Medulla oblongata (tissue), 1 donor: ENCODE measurements at regions not wholly inside any gene's neighbourhood (a gene's known extent, or its start where the extent isn't known, plus 50 kb on each side); places are given as distances from the start of the nearest gene placed in this dataset.

Experiments used
- DNase-seq: peaks from one replicate; pipeline ENCODE4 v3.0.0-alpha.2; 2015; ENCODE audit errors: extremely low spot score

DNA sequence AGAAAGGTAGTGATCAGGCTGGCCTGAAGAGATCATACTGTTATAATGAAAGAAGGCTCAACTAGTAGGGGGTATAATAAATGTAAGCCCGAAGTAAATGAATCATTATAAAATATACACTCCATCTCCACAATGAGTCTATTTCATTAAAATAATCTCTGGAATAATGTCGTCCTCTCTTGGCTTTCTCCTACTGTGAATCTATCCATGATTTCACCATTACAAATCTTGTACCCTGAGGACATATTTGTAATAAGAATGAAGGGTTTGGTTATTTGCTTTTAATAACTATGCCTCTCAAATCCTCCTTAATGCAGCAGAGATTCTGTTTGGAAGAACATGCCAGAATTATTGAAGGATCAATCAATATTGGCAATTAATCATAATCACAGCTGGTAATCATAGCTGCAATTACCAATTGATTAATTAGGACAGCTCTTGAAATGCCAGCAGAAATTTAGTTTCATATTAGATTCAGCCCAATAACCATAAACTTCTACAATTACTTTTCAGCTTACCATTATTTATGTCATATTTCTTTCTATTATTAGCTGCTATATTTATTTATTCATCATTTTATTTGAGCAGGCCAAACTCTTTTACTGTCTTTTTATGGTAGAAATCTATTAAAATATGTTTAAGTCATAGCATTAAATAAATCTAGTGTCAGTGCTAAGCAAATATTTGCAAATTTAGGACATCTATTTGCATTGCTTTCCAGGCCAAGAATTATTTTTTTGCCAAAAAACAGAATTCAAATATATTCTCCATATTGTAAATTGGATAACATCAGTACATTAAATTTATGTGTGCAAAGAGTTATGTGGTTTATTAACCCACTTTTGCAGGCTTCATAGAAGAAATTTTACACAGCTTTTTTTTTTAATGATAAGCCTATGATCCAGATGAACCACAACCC, 588.4 kb upstream of the LRRC4C start:
- DNase-seq: no peak

DNA sequence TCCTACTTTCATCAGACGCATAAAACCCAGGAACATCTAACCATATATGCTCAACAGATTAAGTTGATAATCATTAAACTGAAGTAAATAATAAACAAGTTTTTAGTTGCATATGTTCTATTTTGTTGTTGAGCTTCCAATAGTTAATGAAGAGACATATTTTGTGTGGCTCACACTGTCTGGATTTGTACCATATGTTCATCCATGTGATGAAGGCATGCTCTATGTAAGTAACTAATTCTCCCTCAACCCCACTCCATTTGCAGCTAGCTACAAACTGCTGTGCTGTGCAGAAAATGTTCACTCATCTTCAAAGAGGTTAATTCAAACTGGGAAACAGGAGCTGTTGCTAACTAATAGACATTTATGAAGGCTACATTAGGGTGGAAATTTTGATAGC, 589.7 kb upstream of the LRRC4C start:
- DNase-seq: no peak

DNA sequence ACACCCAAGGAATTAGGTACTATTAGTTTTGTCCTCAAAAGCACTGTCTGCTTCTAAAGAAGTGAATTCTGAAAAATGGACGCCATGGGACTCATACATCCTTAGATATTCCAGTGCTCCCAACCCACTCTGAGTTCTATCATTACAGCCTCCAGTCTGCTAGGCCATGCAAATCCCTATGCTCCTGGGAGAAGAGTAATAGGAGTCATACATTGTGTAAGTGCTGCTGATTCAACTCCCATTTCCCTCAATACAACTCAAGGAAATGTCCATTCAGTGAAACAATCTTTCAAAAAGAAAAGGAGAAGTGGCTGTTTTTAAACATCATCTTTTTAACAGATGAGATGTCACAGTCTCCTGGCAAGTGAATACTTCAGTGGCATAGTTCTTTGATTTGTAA, 590.2 kb upstream of the LRRC4C start:
- no peak for DNase-seq

DNA sequence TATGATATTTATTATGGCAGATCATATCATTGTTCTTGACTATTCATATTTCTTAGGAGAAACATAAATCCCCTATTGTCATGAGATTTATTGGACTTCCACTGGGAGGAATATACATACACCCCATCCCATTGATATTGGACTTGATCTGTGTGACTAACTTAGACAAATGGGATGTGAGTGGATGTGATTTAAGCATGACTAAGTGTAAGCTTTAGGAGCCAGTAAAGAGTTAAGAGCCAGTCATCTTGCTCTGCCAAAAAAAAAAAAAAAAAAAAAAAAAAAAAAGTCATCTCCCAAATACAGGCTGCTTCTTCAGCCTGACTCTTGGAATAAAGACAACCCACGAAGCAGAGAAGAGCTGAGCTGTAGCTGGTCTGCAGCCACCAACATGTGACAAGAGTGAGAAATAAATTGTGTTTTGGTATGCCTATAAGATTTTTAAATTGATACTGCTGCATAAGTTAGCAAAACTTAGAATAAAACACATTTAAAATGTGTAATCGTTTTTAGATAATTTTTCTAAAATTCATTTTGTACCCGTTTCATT, 595.0 kb upstream of the LRRC4C start:
- DNase-seq: no peak

DNA sequence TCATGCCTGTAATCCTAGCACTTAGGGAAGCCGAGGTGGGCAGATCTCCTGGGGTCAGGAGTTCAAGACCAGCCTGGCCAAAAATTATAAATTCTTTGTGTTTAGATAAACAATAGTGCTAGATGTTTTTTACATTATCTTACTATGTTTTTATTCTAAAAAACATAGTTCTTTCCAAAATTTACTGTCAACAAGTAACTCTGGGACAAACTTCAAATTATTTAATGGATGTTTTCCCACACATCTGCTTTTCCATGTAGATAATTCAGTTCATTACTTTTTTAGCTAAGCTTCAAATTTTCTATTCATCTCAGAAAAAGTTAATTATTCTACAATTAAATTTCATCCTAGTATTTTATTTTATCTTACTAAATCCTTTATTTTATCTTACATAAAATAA, 596.2 kb upstream of the LRRC4C start:
- no peak for DNase-seq

DNA sequence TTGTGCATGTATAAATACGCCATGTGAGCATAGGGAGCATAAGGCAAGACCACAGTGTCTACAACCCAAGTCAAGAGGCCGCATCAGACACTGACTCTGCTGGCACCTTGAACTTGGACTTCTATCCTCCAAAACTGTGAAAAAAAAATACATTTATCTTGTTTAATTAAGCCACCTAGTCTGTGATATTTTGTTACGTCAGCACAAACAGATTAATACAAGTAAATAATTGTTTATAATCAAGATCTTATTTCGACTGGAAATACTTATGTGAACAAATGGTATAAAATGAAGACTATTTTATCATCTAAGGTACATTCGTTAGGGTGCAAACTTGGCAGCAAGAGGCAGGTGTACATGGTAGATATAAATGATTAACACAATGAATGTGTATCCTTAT, 599.3 kb upstream of the LRRC4C start:
- no peak for DNase-seq

DNA sequence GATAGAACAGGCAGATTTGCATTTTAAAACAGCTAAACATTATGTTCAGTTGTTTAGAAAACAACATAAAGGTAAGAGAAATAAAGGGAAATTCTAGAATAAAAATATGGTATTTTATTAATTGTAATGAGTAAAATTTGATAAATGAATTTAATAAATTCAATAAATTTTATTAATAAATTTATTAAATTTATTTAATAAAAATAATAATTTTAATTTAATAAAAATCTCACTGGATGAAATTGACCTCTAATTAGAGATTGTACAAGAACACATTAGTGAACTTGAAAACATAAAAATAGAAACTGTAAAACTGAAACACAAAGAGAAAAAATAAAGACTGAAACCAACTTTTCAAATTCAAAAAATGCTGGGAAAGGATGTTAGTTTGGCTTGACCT, 605.7 kb upstream of the LRRC4C start:
- no peak for DNase-seq

DNA sequence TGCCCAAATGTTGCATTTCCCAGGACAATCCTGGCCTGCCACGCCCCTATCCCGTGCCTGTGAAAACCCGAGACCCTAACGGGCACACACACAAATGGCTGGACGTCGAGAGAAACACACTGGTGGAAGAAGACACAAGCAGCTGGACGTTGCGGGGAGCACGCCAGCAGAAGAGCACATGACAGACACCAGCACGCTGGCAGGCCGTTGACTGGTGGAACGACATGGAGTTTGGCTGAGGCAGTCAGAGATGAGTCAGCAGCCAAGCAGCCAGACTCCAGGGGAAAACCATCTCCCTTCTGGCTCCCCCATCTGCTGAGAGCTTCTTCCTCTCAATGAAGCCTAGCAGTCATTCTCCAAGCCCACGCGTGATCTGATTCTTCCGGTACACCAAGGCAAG, 606.7 kb upstream of the LRRC4C start:
- no peak for DNase-seq

DNA sequence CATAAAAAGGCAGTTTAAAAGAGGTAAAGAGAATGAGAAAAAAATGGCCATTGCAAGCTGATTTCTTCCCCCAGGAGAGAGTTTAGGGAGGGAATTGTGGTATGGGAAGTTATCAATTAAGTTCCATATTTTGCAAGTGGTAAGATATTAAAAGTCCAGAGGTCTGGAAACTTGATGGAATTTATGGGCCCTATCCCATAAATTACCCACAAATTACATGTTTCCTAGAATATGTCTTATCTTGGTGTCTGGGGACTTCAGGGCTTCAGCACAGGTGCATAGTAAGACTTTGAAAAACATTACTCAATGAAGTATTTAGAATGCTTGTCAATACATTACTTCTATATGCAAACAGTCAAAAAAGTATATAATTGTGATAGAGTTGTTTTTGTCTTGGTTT, 614.9 kb upstream of the LRRC4C start:
- DNase-seq: no peak

DNA sequence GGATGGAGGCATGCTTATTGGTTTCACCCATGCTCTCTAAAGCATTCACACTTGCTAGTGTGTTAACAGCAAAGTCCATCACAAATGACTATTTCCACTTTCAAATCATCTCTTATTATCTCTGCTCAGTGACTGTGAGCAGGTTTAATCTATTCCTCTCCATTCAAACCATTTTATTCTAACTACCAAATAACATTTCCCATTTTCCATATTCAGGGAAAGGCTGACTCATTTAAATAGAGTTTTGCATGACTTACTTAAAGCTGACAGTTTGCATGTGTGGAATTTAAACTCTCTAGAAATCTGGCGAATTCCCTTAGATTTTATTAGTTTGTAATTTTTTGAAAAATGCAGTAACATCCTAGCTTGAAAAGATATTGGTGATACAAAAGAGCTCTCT, 615.7 kb upstream of the LRRC4C start:
- DNase-seq: no peak

DNA sequence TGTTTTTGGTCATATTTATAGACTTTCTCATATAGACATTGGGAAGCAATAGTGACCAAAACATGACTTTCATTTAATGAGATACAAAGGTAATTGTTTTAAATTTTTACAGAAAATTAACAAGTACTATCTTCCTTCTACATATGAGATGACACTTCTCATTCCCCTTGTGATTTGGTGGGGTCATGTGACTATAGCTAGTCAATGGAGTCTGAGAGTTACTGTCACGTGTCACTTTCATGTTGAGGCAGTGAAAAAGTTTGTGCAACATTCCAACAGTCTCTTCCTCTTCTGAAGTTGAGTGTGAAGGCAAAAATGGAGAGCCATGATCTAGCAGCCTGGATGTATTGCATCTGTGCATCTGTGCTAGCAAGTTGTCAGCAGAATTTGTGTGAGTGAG, 618.3 kb upstream of the LRRC4C start:
- DNase-seq: no peak

DNA sequence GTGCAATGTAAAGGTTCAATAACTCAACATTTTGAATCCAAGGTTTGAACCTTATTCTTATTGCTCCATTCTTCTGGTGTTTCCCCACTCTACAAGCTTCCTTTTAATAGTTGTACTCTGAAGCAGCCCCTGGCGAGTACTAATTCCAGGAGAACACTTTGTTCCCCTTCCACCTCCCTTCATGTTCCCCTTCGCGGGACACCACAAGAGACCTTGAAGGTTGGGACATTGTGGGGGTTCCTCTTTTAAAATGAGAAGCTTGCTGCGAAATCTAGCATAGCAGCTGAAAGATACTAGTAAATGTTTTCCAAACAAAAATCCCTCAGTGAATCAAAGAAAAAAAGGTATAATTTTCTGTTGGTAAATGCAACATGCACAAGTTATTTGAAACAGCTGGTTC, 626.3 kb upstream of the LRRC4C start:
- DNase-seq: peak; percentile 51

DNA sequence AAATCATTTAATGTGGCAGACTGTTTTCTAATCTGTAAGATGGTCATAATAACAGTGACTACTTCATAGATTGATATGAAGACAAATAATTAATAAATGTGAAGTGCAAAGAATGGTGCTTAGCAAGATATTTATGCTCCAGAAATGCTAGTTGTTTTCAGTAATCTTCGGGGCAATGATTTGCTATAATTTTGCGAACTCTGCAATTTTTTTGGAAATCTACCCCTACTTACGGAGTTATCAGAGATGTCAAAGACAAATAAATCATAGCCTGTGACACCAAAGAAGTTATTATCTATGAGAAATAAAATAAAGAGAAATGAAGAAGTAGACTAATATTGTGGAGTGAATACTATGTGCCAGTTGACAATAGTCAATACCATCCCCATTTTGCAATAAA, 634.1 kb upstream of the LRRC4C start:
- no peak for DNase-seq

DNA sequence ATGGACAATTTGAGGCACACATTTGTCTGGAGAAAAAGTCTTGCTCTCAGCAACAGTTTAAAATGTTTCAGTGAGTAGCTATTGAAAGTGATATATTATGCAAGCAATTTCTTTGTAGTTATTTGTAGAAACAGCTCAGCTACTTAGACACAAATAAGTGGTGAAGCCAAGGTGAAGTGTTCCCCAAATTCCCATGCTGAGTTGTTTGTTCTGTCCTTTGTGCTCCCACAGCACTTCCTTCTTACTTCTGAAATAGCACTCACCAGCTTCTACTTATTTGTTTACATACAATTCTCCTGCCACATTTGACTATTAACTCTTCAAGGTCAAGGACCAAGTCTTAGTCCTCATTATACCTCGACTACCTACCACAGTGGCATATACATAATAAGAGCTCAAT, 638.6 kb upstream of the LRRC4C start:
- no peak for DNase-seq

DNA sequence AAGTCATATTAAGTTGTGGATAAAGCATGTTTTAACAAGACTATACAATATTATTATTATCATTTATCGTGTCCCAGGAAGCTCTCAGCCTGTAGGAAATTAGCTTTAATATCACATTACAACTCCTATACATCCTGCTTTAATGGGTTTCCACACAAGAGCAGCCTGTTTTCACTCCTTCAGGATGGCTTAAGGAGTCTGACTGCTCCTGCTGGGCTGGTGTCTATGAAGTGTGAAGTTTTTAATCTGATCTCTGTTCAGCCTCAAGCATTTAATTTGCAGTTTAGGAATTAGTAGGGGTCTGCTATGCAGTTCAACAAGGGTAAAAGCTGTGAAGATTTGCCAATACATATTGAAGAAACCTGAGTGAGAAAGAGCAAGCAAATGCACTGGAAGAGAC, 653.4 kb upstream of the LRRC4C start:
- no peak for DNase-seq

DNA sequence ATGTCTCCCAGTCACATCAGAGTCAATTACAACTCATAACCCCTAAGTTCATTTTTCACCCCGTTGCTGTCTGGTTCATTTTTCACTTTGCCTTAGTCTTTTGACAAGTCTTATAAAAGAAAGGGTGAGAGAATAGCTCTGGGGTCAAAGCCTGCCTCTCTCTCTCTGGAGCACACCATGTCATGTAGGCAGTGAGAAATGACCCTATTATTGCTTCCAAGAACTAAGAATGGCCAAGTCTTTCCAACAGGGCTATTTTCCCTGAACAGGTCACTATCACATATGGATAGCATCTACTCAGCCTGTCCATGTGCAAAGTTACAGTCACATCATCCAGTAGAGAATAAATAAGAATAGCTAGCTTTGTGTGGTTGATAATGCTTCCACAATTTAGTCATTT, 655.5 kb upstream of the LRRC4C start:
- no peak for DNase-seq

DNA sequence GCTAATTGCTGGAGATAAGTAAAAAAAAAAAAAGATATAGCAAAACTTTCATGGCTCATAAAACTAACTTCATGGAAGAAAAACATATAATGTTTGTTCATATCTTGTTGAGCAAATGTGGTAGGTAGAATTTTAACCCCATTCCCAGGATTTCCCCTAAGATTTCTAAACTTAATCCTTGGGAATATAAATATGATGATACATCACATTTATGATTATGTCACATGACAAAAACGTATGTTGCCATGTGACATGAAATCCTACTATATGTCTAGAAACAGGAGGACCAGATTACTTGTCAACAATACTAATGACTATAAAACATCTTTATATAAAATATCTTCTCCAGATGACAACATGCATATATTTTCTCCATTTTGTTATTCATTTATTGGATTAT, 679.0 kb upstream of the LRRC4C start:
- no peak for DNase-seq

DNA sequence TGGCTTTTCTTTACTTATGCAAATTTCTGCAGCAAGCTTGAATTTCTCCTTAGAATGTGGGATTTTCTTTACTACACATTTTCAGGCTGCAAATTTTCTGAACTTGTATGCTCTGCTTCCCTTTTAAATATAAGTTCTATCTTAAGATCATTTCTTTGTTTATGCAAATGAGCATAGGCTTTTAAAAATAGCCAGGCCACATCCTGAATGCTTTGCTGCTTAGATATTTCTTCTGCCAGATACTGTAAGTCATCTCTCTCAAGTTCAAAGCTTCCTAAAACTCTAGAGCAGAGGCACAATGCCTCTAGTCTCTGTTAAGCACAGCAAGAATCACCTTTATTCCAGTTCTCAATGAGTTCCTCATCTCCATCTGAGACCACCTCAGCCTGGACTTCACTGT, 685.9 kb upstream of the LRRC4C start:
- no peak for DNase-seq

DNA sequence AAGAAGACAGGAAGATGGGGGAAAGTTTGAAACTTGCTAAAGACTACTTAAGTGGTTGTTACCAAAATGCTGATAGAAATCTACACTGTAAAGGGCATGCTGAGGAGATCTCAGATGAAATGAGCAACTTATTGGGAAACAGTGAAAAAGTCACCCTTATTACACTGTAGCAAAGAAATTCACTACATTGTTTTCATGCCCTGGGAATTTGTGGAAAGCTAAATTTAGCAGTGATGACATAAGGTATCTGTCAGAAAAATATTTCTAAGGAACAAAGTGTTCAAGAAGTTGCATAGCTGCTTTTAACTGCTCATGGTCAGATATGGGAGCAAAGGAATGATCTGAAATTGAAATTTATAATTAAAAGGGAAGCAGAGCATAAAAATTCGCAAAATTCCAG, 702.4 kb upstream of the LRRC4C start:
- DNase-seq: no peak

DNA sequence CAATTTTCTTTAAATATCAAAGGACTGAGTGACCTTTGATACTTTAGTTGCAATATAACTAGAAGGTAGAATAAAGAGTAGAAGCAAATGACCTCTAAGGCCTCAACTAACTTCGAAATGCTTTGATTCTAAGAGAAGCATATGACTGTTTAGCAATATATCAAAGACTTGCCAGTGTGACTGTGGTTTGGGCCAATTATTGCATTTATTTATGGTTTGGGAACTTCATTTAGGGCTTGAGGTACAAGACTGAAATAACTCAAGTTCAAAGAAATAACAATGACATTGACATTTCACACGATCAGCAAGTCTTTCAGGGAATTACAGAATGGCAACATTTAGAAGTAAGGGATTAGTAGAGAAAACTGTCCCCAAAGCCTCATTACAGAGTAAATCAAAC, 709.7 kb upstream of the LRRC4C start:
- DNase-seq: no peak

DNA sequence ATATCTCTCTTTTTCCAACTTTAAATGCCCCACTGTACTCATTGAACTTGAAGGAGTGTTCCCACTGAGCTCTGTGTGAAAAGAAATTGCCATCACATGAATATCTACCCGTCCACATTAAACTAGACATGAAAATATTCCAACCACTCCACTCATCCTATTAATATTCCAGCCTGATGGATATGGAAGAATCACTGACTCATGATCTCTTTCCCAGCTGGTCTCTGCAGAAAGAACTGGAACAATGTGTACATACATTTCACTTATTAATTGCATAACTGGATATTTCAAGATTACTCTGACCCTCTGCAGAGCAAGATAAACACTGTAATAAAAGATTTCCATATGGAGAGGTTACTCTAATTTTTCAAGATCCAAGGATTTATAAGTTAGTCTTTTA, 711.1 kb upstream of the LRRC4C start:
- no peak for DNase-seq

DNA sequence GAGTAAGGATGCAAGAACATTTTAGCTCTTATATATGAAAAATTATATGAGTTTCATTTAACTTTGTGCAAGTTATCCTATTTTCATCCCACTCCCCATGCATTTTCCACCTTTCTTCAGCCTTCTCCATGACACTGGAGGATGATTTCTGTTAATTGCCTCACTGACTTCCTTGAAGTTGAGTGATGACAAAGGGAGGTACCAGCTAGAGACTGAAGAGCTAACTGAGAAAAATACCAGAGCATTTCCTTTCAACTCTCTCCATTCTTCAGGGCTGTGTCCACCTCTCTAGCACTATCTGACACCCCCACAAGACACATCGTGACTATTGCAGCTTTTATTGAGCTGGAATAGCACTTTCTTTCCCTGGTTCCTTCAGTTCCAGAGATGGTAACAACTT, 711.6 kb upstream of the LRRC4C start:
- no peak for DNase-seq

DNA sequence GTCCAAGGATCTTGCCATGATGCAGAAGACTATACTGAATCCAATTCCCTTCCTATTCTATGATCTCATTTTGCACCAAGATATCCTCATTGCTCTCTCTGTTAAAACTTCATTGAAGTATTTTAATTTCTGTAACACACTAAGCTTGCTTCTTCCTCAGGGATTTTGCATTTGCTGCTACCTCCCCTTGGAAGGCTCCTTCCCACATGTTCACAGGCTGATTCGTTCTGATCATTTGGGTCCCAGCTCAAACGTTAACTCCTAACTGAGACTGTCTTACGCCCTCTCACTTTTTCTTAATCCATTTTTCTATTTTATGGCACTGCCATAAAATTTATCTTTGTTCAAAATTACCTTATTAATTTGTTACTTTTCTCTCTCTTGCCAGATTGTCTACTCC, 713.0 kb upstream of the LRRC4C start:
- no peak for DNase-seq

DNA sequence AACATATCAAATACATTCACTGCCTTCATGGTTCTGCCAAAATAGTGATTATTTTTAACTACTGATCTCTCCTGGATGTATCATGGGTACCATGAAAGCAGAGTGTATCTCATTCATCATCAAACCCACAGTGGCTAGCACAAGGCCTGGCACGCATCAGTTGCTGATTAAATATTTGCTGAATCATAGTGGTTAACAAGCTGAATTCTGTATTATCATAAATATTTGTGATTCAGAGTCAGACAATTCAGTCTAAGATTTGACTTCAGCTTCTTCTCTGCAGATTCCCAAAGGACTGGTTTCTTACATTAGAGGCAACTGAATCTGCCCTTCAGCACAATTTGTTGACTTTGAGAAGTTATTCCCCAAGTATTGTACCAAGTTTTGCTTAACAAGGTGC, 715.8 kb upstream of the LRRC4C start:
- DNase-seq: no peak
